ENCODE measurements at regions not wholly inside any gene's neighbourhood (a gene's known extent, or its start where the extent isn't known, plus 50 kb on each side); places are given as distances from the start of the nearest gene placed in this dataset.

GRCh38 chr14:38105106-38105702 lies 102.5 kb upstream of the SSTR1 start:
- no peak overlapping the region for H3K4me2 ChIP-seq (ENCODE audit: insufficient read depth, low read length)
- no peaks in the 10 kb centered on the region for H3K79me2 ChIP-seq (ENCODE audit: insufficient read depth, low read length)
- no peak for DNase-seq (ENCODE audit: insufficient read length, low spot score, missing footprints)
- TF ChIP-seq CTCF (IDR thresholded peaks at IDR 0.05; ENCODE audit: extremely low read depth, low read depth, low read length): no peak
- no peak overlapping the region for H2AFZ ChIP-seq (ENCODE audit: low read length)
- no peaks in the 10 kb centered on the region for H3K36me3 ChIP-seq (ENCODE audit: insufficient read depth, low read length)
- no peaks in the 10 kb centered on the region for H3K4me1 ChIP-seq (ENCODE audit: insufficient read depth, low read length)
- no peak overlapping the region for H3K27ac ChIP-seq (ENCODE audit: low read depth, low read length)
- peaks cover 5% of the 10 kb centered on the region for H3K9me3 ChIP-seq (ENCODE audit: low read depth, low read length)
- no peak overlapping the region for H3K4me3 ChIP-seq (ENCODE audit: insufficient read depth, low read length)
- H4K20me1 ChIP-seq (ENCODE audit: insufficient read depth, low read length): no peaks in the 10 kb centered on the region
- H3K27me3 ChIP-seq (ENCODE audit: insufficient read depth, low read length): no peaks in the 10 kb centered on the region

- no peak for DNase-seq (ENCODE audit: insufficient read length, low spot score, missing footprints)
- TF ChIP-seq CTCF (IDR thresholded peaks at IDR 0.05; ENCODE audit: extremely low read depth, low read depth, low read length): no peak
Measured at GRCh38 chr14:38107216-38107631, 100.5 kb upstream of the SSTR1 start.

GRCh38 chr14:38108681-38109080 lies 99.0 kb upstream of the SSTR1 start:
- Histone ChIP-seq H3K4me2 (ENCODE audit: insufficient read depth, low read length) (no peak overlapping the region), H3K79me2 (ENCODE audit: insufficient read depth, low read length) (no peaks in the 10 kb centered on the region), H3K36me3 (ENCODE audit: insufficient read depth, low read length) (no peaks in the 10 kb centered on the region), H3K27ac (ENCODE audit: low read depth, low read length) (no peak overlapping the region), H4K20me1 (ENCODE audit: insufficient read depth, low read length) (no peaks in the 10 kb centered on the region), H3K4me1 (ENCODE audit: insufficient read depth, low read length) (no peaks in the 10 kb centered on the region), H3K27me3 (ENCODE audit: insufficient read depth, low read length) (no peaks in the 10 kb centered on the region), H2AFZ (ENCODE audit: low read length) (no peak overlapping the region), H3K9me3 (ENCODE audit: low read depth, low read length) (no peaks in the 10 kb centered on the region), H3K4me3 (ENCODE audit: insufficient read depth, low read length) (no peak overlapping the region)
- TF ChIP-seq CTCF (IDR thresholded peaks at IDR 0.05; ENCODE audit: extremely low read depth, low read depth, low read length): no peak
- peak; percentile 56 for DNase-seq (ENCODE audit: insufficient read length, low spot score, missing footprints)

More at GRCh38 chr14:38107216-38107631, 100.5 kb upstream of the SSTR1 start:
- H3K79me2 ChIP-seq (ENCODE audit: insufficient read depth, low read length): no peaks in the 10 kb centered on the region
- no peak overlapping the region for H3K4me3 ChIP-seq (ENCODE audit: insufficient read depth, low read length)
- no peak overlapping the region for H3K27ac ChIP-seq (ENCODE audit: low read depth, low read length)
- no peaks in the 10 kb centered on the region for H4K20me1 ChIP-seq (ENCODE audit: insufficient read depth, low read length)
- no peaks in the 10 kb centered on the region for H3K27me3 ChIP-seq (ENCODE audit: insufficient read depth, low read length)
- H3K4me1 ChIP-seq (ENCODE audit: insufficient read depth, low read length): no peaks in the 10 kb centered on the region
- no peak overlapping the region for H3K4me2 ChIP-seq (ENCODE audit: insufficient read depth, low read length)
- no peaks in the 10 kb centered on the region for H3K9me3 ChIP-seq (ENCODE audit: low read depth, low read length)
- no peaks in the 10 kb centered on the region for H3K36me3 ChIP-seq (ENCODE audit: insufficient read depth, low read length)
- no peak overlapping the region for H2AFZ ChIP-seq (ENCODE audit: low read length)

- Histone ChIP-seq H3K4me1 (ENCODE audit: insufficient read depth, low read length) (no peaks in the 10 kb centered on the region), H3K9me3 (ENCODE audit: low read depth, low read length) (no peaks in the 10 kb centered on the region), H3K36me3 (ENCODE audit: insufficient read depth, low read length) (no peaks in the 10 kb centered on the region), H2AFZ (ENCODE audit: low read length) (no peak overlapping the region), H3K79me2 (ENCODE audit: insufficient read depth, low read length) (no peaks in the 10 kb centered on the region), H3K4me2 (ENCODE audit: insufficient read depth, low read length) (no peak overlapping the region), H4K20me1 (ENCODE audit: insufficient read depth, low read length) (no peaks in the 10 kb centered on the region), H3K27me3 (ENCODE audit: insufficient read depth, low read length) (no peaks in the 10 kb centered on the region), H3K27ac (ENCODE audit: low read depth, low read length) (no peak overlapping the region), H3K4me3 (ENCODE audit: insufficient read depth, low read length) (no peak overlapping the region)
- no peak for TF ChIP-seq CTCF (IDR thresholded peaks at IDR 0.05; ENCODE audit: extremely low read depth, low read depth, low read length)
- no peak for DNase-seq (ENCODE audit: insufficient read length, low spot score, missing footprints)
Measured at GRCh38 chr14:38110258-38110657, 97.4 kb upstream of the SSTR1 start.
